HG03103 (cell line): ENCODE measurements at regions not wholly inside any gene's neighbourhood (a gene's known extent, or its start where the extent isn't known, plus 50 kb on each side); places are given as distances from the start of the nearest gene placed in this dataset.

Source experiments
- ATAC-seq: cut with Tn5 transposase; IDR thresholded peaks from one replicate; pipeline ENCODE4 v1.9.1; 2021; ENCODE audit warnings: low read depth; ENCODE audit not compliant: unreplicated experiment

GRCh38 chr14:38098074-38098836, 109.4 kb upstream of the SSTR1 start:
- ATAC-seq, result no peak

- ATAC-seq, result no peak
Observed at GRCh38 chr14:38101679-38102078, 106.0 kb upstream of the SSTR1 start.

- no peak for ATAC-seq
Observed at GRCh38 chr14:38103542-38104225, 104.0 kb upstream of the SSTR1 start.

- no peak for ATAC-seq
Observed at GRCh38 chr14:38105106-38105702, 102.5 kb upstream of the SSTR1 start.

GRCh38 chr14:38107216-38107631, 100.5 kb upstream of the SSTR1 start:
- no peak for ATAC-seq

- ATAC-seq, result no peak
Observed at GRCh38 chr14:38108681-38109080, 99.0 kb upstream of the SSTR1 start.

GRCh38 chr14:38110258-38110657, 97.4 kb upstream of the SSTR1 start:
- no peak for ATAC-seq

GRCh38 chr14:38111046-38111445, 96.7 kb upstream of the SSTR1 start:
- ATAC-seq, result no peak

- no peak for ATAC-seq
Observed at GRCh38 chr14:38113546-38113945, 94.2 kb upstream of the SSTR1 start.

GRCh38 chr14:38116895-38117294, 90.8 kb upstream of the SSTR1 start:
- ATAC-seq, result no peak

GRCh38 chr14:38120109-38120508, 87.6 kb upstream of the SSTR1 start:
- no peak for ATAC-seq

GRCh38 chr14:38121320-38122020, 86.2 kb upstream of the SSTR1 start:
- no peak for ATAC-seq

GRCh38 chr14:38122241-38122640, 85.5 kb upstream of the SSTR1 start:
- no peak for ATAC-seq

- no peak for ATAC-seq
Observed at GRCh38 chr14:38124506-38124905, 83.2 kb upstream of the SSTR1 start.

GRCh38 chr14:38125481-38126037, 82.1 kb upstream of the SSTR1 start:
- no peak for ATAC-seq

GRCh38 chr14:38127356-38127755, 80.3 kb upstream of the SSTR1 start:
- no peak for ATAC-seq

GRCh38 chr14:38127784-38128183, 79.9 kb upstream of the SSTR1 start:
- ATAC-seq, result no peak

- no peak for ATAC-seq
Observed at GRCh38 chr14:38128640-38129039, 79.1 kb upstream of the SSTR1 start.

GRCh38 chr14:38129192-38129591, 78.5 kb upstream of the SSTR1 start:
- no peak for ATAC-seq

- ATAC-seq, result no peak
Observed at GRCh38 chr14:38129705-38130104, 78.0 kb upstream of the SSTR1 start.
